ENCODE measurements at regions not wholly inside any gene's neighbourhood (a gene's known extent, or its start where the extent isn't known, plus 50 kb on each side); places are given as distances from the start of the nearest gene placed in this dataset.
"Not testable (repeated sequence)": the region's sequence is repeated elsewhere in the genome, so short reads cannot be mapped to it uniquely, and the experiment has no call there.

- intact Hi-C loops (cut with DNase I; ENCODE audit: low total_unique reads), result no loop called here
Observed at GRCh38 chr21:17269760-17270159, 243.1 kb upstream of the CXADR start.

GRCh38 chr21:17270229-17270628 is 242.6 kb upstream of the CXADR start:
- TF ChIP-seq POLR2A (IDR thresholded peaks at IDR 0.05) (no peak), CTCF (IDR thresholded peaks at IDR 0.05) (no peak)
- no peak overlapping the region for H3K4me3 ChIP-seq (ENCODE audit: low read depth, poor library complexity, severe bottlenecking)
- DNase-seq (ENCODE audit: low spot score in 2 of 2), result peak in 1 of 2 donors; percentile 32
- intact Hi-C loops (cut with DNase I; ENCODE audit: low total_unique reads), result no loop called here
- WGBS, 2 donors, result 0 to 5% methylated on average over 1 of the region's 1 CpG

More at GRCh38 chr21:17269760-17270159, 243.1 kb upstream of the CXADR start:
- TF ChIP-seq CTCF (IDR thresholded peaks at IDR 0.05), result no peak
- no peak for TF ChIP-seq POLR2A (IDR thresholded peaks at IDR 0.05)
- 56 to 57% methylated on average over 3 of the region's 3 CpGs for WGBS, 2 donors
- H3K4me3 ChIP-seq (ENCODE audit: low read depth, poor library complexity, severe bottlenecking), result no peak overlapping the region
- no peak for DNase-seq (ENCODE audit: low spot score in 2 of 2)

GRCh38 chr21:17279663-17280062 is 233.2 kb upstream of the CXADR start:
- TF ChIP-seq POLR2A (IDR thresholded peaks at IDR 0.05), result no peak
- no peak for TF ChIP-seq CTCF (IDR thresholded peaks at IDR 0.05)
- intact Hi-C loops (cut with DNase I; ENCODE audit: low total_unique reads), result no loop called here
- 84 to 87% methylated on average over 3 of the region's 3 CpGs for WGBS, 2 donors
- H3K4me3 ChIP-seq (ENCODE audit: low read depth, poor library complexity, severe bottlenecking), result no peak overlapping the region
- no peak for DNase-seq (ENCODE audit: low spot score in 2 of 2)

GRCh38 chr21:17293016-17293562 is 219.8 kb upstream of the CXADR start:
- H3K4me3 ChIP-seq (ENCODE audit: low read depth, poor library complexity, severe bottlenecking); DNase-seq (ENCODE audit: low spot score in 2 of 2); intact Hi-C loops (cut with DNase I; ENCODE audit: low total_unique reads): not testable (repeated sequence)
- WGBS, 2 donors, result 89% methylated on average over 11 of the region's 11 CpGs

- 73 to 74% methylated on average over 5 of the region's 5 CpGs for whole genome bisulfite sequencing, 2 donors
- TF ChIP-seq POLR2A (IDR thresholded peaks at IDR 0.05) (no peak), CTCF (IDR thresholded peaks at IDR 0.05) (no peak)
- intact Hi-C loops (cut with DNase I; ENCODE audit: low total_unique reads), result no loop called here
- DNase-seq (ENCODE audit: low spot score in 2 of 2), result no peak
- no peak overlapping the region for H3K4me3 ChIP-seq (ENCODE audit: low read depth, poor library complexity, severe bottlenecking)
Observed at GRCh38 chr21:17295997-17296396, 216.8 kb upstream of the CXADR start.

GRCh38 chr21:17299576-17299975 is 213.3 kb upstream of the CXADR start:
- H3K4me3 ChIP-seq (ENCODE audit: low read depth, poor library complexity, severe bottlenecking); DNase-seq (ENCODE audit: low spot score in 2 of 2); intact Hi-C loops (cut with DNase I; ENCODE audit: low total_unique reads): not testable (repeated sequence)
- WGBS, 2 donors, result 70 to 96% methylated on average over 1 of the region's 1 CpG

- H3K4me3 ChIP-seq (ENCODE audit: low read depth, poor library complexity, severe bottlenecking); intact Hi-C loops (cut with DNase I; ENCODE audit: low total_unique reads); DNase-seq (ENCODE audit: low spot score in 2 of 2): not testable (repeated sequence)
- 83 to 95% methylated on average over 7 to 9 of the region's 9 CpGs for WGBS, 2 donors
Observed at GRCh38 chr21:17327715-17328114, 185.1 kb upstream of the CXADR start.
